HG02571 (cell line): ENCODE measurements at regions not wholly inside any gene's neighbourhood (a gene's known extent, or its start where the extent isn't known, plus 50 kb on each side); places are given as distances from the start of the nearest gene placed in this dataset.

Source experiments
- ATAC-seq: cut with Tn5 transposase; IDR thresholded peaks from one replicate; pipeline ENCODE4 v1.9.1; 2021; ENCODE audit warnings: mild to moderate bottlenecking, moderate library complexity; ENCODE audit not compliant: unreplicated experiment

GRCh38 chr4:166259081-166259480 is 386.0 kb downstream of the TLL1 start:
- ATAC-seq: no peak

- no peak for ATAC-seq
These were observed 401.2 kb downstream of the TLL1 start for GRCh38 chr4:166274136-166274761.

- no peak for ATAC-seq
These were observed 401.7 kb downstream of the TLL1 start for GRCh38 chr4:166274775-166275174.

- ATAC-seq: no peak
These were observed 404.4 kb downstream of the TLL1 start for GRCh38 chr4:166277401-166277800.

DNA sequence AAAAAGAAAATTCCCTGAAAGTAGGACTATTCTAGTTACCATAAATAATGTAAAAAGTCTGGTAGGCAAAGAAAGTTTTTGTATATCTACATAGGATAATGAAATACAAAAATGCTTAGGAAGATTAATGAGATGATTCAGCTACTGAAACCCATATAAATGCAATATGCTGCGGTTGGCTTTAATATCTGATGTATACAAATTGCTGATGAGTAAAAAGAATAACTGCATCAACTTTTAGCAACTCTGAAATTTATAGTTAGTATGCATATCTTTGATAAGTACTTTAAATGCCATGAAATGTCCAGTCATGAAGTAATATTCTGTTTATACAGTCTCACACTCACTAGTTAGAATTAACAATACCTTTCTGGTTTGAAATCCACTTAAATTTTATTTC is 404.8 kb downstream of the TLL1 start:
- ATAC-seq: no peak

DNA sequence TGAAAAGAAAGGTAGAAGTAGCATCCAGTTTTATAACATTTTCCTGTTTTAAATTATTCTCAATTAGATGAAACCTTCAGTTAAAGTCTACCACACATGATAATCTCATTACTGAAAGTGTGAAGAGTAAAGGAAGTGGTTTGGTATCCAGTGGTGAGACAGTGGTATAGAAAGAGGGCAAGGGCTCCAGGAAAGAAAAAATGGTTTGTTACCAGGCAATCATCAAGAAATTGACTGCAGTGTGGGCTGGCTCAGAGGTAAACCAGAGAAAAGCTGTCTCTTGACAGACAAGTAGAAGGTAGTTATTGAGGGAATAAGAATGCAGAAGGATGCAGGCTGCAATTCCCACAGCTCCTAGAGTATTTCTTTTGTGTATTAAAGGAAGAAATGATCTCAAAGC is 406.2 kb downstream of the TLL1 start:
- no peak for ATAC-seq

DNA sequence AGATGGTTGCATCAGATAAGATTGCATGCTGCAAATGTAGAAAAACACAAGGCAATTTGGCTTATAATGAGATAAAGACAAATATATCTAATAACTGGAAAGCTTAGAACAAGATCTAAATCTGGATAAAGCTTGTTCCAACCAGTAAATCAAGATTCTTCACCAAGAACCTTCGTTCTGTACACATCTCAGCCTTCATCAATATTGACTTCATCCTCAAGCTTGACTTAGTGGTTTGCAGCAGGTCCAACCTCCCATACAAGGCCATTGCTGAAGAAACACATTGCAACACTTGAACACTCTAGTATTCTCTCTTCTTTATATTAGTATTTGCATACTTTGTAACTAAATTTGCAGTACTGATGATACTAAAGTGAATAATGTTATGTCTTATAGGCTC is 407.6 kb downstream of the TLL1 start:
- ATAC-seq: no peak

GRCh38 chr4:166282081-166282770 is 409.2 kb downstream of the TLL1 start:
- no peak for ATAC-seq

DNA sequence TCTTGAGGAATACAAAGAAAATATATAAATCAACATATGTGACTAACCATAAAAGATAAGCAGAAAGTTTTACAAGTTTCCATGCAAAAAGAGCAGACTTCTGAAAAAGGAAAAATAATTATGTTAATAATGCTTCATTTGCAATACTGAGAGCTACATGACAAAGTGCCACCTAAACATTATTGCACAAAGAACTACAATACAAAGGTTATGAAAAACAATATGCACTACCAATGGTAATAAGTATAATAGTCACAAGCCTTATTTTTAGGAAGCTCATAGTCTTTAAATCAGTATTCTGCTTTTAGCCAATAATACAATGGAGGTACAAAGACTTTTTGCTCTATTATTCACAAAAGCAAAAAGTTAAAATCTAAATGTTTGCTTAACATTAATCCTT is 411.2 kb downstream of the TLL1 start:
- ATAC-seq: no peak

DNA sequence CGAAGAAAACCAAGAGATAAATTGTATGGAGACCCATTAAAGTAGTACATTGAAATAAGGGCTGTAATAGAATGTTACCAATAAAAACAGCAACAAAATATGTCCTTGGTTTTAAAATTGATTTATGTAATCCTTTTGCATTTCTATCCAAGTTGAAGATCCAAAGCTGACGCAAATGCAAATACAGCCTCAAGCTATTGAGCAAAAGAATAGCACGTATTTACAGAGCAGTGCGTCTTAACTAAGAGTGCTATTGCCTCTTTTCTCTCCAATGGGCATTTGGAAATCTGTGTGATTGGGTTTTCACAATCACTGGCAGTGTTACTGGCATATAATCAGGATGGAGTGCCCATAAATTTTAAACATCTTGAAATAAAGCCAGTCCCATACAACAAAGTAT is 417.4 kb downstream of the TLL1 start:
- ATAC-seq: no peak

DNA sequence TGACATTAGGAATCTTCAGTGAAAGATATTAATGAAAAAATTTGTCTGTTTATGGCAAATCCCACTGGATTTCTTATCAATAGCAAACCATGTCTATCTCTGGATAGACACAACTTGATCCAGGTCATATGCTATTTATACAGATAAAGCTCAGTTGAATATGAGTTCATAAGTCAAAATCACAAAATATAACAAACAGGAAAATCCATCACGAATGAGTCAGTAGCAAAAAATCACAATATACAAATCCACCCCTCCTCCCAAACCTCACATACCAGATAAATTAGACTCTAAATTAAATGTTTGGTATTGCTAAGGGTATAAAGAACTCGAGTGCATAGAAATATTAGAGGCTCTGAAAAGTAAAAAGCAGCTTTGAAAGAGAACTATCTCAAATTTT is 420.5 kb downstream of the TLL1 start:
- ATAC-seq: no peak

DNA sequence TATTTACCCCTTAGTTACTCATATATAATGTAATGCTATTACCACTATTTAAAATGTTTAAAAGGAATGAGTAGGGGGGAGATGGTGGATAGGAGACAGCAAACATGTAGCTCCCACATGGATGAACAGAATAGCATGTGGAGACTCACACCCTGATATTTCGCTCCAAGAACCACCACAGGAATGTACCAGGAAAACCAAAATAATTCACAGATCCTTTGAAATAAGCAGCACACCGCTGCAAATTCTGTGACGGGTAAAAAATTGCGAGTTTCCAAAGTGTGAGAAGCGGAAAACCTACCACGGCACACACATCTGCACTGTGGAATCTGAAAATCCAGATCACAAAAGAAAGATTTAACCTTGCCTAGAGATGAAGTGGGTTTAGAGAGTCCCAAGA is 428.2 kb downstream of the TLL1 start:
- no peak for ATAC-seq

- no peak for ATAC-seq
These were observed 435.6 kb downstream of the TLL1 start for GRCh38 chr4:166308647-166309046.

DNA sequence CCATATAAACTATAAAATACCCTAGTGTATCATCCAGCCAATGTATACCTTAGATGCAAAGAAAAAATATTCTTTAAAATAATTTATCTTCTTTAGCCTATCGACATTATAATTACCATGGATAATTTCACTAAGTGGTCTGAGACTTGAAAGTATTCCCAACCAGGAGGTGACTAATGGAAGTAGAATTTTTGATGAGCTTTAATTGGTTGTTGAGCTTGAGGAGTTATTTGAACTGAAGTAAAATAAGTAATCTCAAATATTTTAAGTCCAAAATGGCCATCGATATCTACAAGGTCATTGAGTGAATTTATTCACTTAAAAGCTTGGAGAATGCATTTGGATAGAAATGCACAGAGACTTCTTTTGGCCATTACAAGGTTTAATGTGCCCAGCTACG is 436.2 kb downstream of the TLL1 start:
- ATAC-seq: no peak

GRCh38 chr4:166311169-166311568 is 438.1 kb downstream of the TLL1 start:
- no peak for ATAC-seq

DNA sequence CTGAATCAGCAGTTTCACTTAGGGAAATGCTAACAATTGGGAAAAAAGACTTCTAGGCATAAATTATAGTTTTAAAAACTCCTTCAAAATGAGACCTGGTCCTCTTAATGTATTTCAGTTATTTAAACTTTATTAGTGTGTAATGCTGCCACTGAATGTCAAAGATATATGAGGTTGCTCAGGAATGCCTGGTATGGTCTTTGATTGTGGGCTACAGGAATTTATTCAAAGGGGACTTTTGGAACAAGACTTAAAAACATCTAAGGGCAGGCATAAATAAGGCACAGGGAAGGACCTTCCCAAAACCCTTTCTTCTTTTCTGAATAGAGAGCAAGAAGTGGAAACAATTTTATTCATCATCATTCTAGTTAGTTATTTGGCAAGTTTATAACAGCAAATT is 439.1 kb downstream of the TLL1 start:
- no peak for ATAC-seq

- no peak for ATAC-seq
These were observed 441.9 kb downstream of the TLL1 start for GRCh38 chr4:166314902-166315301.

DNA sequence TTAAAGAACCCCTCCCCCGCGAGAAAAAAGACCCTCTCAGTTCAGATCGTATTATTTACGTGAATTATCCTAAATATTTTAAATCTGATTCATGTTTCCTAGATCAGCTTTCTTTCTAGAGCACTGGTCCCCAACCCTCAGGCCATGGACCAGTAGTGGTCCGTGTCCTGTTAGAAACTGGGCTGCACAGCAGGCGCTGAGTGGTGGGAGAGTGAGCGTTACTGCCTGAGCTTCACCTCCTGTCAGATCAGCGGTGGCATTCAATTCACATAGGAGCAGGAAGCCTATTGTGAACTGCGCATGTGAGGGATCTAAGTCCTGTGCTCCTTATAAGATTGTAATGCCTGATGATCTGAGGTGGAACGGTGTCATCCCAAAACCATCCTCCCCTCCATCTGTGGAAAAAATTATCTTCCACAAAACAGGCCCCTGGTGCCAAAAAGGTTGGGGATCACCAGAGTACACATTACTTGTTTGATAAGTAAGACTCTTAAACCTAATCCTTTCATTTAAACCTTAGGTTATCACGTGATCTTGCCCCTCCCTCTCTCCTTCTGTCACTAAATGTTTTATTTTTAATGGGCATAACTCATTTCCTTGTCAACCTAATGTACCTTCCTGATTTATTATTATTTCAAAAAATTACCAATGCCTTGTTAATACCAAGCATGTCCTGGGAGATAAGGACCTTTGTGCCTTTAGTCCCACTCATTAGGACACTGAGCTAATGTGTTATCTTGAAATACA is 442.9 kb downstream of the TLL1 start:
- no peak for ATAC-seq

DNA sequence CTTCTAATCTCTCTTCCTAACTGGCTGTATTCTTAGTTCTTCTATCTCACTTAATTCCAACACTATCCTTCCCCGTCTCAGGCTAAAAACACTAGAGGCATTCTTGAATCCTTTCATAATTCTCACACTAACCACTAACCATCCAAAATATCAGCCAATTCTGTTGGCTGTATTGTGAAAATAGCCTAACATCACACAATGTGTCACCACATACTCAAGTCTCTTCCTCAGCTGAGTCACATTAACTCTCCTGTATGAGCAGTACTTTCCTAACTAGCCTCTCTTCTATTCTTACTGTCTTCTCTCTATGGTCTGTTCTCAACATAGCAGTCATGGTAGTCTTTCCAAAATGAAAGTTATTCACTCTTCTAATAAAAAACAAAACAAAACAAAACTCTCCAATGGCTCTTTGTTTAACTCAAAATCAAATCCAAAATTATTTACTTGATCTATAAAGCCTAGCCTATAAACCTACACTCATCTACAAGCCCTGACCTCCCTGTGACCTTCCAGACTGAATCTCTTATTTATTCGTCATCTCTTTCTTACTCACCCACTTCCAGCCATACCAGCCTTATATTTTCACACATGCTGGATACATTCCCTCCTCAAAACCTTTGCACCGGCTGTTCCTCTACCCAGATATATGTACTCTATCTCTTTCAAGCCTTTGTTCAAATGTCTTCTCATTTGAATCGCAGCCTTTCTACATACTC is 445.9 kb downstream of the TLL1 start:
- ATAC-seq: no peak

- no peak for ATAC-seq
These were observed 450.2 kb downstream of the TLL1 start for GRCh38 chr4:166323250-166323649.

DNA sequence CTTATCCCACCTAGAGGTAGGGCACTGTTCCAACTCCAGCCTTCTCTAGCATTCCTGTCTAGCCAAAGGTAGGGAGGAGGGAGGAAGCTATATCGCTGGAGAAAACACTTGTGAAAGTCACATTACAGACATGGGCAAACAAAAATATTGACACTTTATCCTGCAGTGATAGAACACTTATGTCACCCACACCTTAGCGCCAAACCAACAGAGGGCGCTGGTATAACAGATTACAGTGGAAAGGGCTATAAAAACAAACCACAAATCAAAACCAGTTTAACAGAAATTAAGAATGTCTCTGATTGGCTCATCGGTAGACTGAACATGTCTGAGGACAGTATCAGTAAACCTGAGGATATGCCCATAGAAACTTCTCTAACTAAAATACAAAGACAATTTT is 451.3 kb downstream of the TLL1 start:
- no peak for ATAC-seq
